HEK293 (cell line): ENCODE measurements at regions not wholly inside any gene's neighbourhood (a gene's known extent, or its start where the extent isn't known, plus 50 kb on each side); places are given as distances from the start of the nearest gene placed in this dataset.

ENCODE experiments used
- GLIS1 ChIP-seq: fragments of 450-650 bp; formaldehyde crosslinking; IDR thresholded peaks from 2 replicates; pipeline ENCODE4 v1.5.1; 2016; ENCODE audit warnings: missing biosample characterization, missing genetic modification characterization
- MZF1 ChIP-seq: fragments of 450-650 bp; formaldehyde crosslinking; IDR thresholded peaks from 2 replicates; pipeline ENCODE4 v1.5.1; 2017; ENCODE audit warnings: missing biosample characterization, missing genetic modification characterization, borderline replicate concordance
- YY1 ChIP-seq: fragments of 450-650 bp; formaldehyde crosslinking; IDR thresholded peaks from 2 replicates; pipeline ENCODE4 v1.5.1; 2018; ENCODE audit warnings: missing biosample characterization, missing genetic modification characterization
- ZNF335 ChIP-seq: fragments of 450-650 bp; formaldehyde crosslinking; conservative IDR thresholded peaks from 2 replicates; pipeline ENCODE4 v1.5.1; 2016; ENCODE audit warnings: missing biosample characterization, missing genetic modification characterization
- ZNF510 ChIP-seq: fragments of 450-650 bp; formaldehyde crosslinking; IDR thresholded peaks from 2 replicates; pipeline ENCODE4 v1.5.1; 2018; ENCODE audit warnings: mild to moderate bottlenecking, missing genetic modification characterization, missing biosample characterization; ENCODE audit not compliant: insufficient replicate concordance
- TF ChIP-seq, protein P1 (sequence below): fragments of 450-650 bp; formaldehyde crosslinking; IDR thresholded peaks from 2 replicates; pipeline ENCODE4 v1.5.1; 2016; ENCODE audit warnings: missing biosample characterization, missing genetic modification characterization, low read depth
- TF ChIP-seq, protein P2 (sequence below): fragments of 450-650 bp; formaldehyde crosslinking; IDR thresholded peaks from 2 replicates; pipeline ENCODE4 v1.5.1; 2016; ENCODE audit warnings: missing biosample characterization, missing genetic modification characterization
- TF ChIP-seq, protein P3 (sequence below): fragments of 450-650 bp; formaldehyde crosslinking; IDR thresholded peaks from 2 replicates; pipeline ENCODE4 v1.5.1; 2016; ENCODE audit warnings: missing biosample characterization, missing genetic modification characterization
- TF ChIP-seq, protein P4 (sequence below): fragments of 450-650 bp; formaldehyde crosslinking; IDR thresholded peaks from 2 replicates; pipeline ENCODE4 v1.5.1; 2016; ENCODE audit warnings: missing biosample characterization, missing genetic modification characterization

DNA sequence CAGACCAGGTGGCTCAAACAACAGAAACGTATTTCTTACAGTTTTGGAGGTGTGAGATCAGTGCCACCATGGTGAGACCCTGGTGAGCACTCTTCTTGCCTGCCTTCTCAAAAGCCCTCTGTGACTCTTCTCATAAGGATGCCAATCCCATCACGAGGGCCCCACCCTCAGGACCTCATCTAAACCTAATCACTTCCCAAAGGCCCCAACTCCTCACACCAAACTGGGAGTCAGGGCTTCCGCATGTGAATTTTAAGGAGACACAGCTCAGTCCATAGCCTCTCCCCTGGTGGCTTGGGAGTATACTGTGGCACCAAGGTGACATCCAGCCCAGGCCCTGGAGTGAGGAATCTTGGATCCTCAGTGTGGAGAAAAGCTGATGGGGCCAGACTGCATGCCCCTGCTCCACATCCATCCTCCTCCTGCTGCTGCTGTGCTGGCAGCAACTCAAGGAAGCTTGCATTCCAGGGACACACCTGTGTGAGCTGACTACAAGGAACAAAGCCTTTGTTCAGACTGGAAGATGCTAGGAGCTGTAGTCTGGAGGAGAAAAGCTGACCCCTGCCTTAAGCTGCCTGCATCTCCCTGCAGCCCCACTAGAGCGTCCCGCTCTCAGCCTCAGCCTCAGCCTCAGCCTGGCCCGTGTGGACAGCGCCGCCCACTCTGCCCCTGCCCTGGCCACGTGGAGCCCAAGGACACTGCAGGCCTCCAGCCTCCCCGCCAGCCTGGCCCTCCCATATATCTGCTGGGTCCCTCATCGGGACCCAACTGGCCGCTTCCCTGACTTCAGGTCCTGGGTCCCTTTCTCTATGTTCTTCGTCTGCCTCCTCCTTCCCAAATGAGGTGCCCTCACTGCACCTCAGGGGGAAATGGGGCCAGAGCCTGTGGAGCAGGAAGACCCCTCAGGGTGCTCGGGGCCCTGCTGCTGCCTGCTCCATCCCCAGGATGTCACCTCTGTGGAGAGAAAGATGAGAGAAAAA lies 87.8 kb upstream of the RAB6C start:
- TF ChIP-seq, protein P1, sequence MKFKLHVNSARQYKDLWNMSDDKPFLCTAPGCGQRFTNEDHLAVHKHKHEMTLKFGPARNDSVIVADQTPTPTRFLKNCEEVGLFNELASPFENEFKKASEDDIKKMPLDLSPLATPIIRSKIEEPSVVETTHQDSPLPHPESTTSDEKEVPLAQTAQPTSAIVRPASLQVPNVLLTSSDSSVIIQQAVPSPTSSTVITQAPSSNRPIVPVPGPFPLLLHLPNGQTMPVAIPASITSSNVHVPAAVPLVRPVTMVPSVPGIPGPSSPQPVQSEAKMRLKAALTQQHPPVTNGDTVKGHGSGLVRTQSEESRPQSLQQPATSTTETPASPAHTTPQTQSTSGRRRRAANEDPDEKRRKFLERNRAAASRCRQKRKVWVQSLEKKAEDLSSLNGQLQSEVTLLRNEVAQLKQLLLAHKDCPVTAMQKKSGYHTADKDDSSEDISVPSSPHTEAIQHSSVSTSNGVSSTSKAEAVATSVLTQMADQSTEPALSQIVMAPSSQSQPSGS (tag by site-specific recombination): no peak
- TF ChIP-seq, protein P2, sequence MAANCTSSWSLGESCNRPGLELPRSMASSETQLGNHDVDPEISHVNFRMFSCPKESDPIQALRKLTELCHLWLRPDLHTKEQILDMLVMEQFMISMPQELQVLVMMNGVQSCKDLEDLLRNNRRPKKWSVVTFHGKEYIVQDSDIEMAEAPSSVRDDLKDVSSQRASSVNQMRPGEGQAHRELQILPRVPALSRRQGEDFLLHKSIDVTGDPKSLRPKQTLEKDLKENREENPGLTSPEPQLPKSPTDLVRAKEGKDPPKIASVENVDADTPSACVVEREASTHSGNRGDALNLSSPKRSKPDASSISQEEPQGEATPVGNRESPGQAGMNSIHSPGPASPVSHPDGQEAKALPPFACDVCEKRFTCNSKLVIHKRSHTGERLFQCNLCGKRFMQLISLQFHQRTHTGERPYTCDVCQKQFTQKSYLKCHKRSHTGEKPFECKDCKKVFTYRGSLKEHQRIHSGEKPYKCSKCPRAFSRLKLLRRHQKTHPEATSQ (tag by site-specific recombination): no peak
- TF ChIP-seq, protein P3, sequence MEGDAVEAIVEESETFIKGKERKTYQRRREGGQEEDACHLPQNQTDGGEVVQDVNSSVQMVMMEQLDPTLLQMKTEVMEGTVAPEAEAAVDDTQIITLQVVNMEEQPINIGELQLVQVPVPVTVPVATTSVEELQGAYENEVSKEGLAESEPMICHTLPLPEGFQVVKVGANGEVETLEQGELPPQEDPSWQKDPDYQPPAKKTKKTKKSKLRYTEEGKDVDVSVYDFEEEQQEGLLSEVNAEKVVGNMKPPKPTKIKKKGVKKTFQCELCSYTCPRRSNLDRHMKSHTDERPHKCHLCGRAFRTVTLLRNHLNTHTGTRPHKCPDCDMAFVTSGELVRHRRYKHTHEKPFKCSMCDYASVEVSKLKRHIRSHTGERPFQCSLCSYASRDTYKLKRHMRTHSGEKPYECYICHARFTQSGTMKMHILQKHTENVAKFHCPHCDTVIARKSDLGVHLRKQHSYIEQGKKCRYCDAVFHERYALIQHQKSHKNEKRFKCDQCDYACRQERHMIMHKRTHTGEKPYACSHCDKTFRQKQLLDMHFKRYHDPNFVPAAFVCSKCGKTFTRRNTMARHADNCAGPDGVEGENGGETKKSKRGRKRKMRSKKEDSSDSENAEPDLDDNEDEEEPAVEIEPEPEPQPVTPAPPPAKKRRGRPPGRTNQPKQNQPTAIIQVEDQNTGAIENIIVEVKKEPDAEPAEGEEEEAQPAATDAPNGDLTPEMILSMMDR: no peak
- TF ChIP-seq, protein P4, sequence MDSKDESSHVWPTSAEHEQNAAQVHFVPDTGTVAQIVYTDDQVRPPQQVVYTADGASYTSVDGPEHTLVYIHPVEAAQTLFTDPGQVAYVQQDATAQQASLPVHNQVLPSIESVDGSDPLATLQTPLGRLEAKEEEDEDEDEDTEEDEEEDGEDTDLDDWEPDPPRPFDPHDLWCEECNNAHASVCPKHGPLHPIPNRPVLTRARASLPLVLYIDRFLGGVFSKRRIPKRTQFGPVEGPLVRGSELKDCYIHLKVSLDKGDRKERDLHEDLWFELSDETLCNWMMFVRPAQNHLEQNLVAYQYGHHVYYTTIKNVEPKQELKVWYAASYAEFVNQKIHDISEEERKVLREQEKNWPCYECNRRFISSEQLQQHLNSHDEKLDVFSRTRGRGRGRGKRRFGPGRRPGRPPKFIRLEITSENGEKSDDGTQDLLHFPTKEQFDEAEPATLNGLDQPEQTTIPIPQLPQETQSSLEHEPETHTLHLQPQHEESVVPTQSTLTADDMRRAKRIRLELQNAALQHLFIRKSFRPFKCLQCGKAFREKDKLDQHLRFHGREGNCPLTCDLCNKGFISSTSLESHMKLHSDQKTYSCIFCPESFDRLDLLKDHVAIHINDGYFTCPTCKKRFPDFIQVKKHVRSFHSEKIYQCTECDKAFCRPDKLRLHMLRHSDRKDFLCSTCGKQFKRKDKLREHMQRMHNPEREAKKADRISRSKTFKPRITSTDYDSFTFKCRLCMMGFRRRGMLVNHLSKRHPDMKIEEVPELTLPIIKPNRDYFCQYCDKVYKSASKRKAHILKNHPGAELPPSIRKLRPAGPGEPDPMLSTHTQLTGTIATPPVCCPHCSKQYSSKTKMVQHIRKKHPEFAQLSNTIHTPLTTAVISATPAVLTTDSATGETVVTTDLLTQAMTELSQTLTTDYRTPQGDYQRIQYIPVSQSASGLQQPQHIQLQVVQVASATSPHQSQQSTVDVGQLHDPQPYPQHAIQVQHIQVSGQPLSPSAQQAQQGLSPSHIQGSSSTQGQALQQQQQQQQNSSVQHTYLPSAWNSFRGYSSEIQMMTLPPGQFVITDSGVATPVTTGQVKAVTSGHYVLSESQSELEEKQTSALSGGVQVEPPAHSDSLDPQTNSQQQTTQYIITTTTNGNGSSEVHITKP (tag by site-specific recombination): no peak
- TF ChIP-seq ZNF510 (tag by site-specific recombination) (no peak), ZNF335 (tag by site-specific recombination) (no peak), YY1 (tag by site-specific recombination) (no peak), GLIS1 (tag by site-specific recombination) (no peak), MZF1 (no peak)
